B cell (primary cell): ENCODE measurements at regions not wholly inside any gene's neighbourhood (a gene's known extent, or its start where the extent isn't known, plus 50 kb on each side); places are given as distances from the start of the nearest gene placed in this dataset.

ENCODE experiments used
- ATAC-seq: fragments of 200-7000 bp; cut with Tn5 transposase; one replicate; pipeline ENCODE4 v1.10.0; 2021; ENCODE audit warnings: low read depth, mild to moderate bottlenecking, moderate number of reproducible peaks, moderate library complexity
- CTCF ChIA-PET: fragments of 350-600 bp; sonication (Branson Sonifier 250); formaldehyde crosslinking; loops from one replicate; lab custom pipeline; 2021; ENCODE audit warnings: antibody characterized with exemption, inconsistent platforms; lab: Charles Lee
- POLR2A ChIA-PET: fragments of 350-600 bp; sonication (Branson Sonifier 250); formaldehyde crosslinking; loops from one replicate; lab custom pipeline; 2021; ENCODE audit warnings: antibody characterized with exemption; lab: Charles Lee
- DNase-seq: peaks from one replicate; pipeline ENCODE4 v3.0.0; 2013
- H2AFZ ChIP-seq: 2 replicates; pipeline ENCODE4 v1.6.1; 2012; ENCODE audit warnings: mild to moderate bottlenecking, low read depth, low read length; ENCODE audit not compliant: insufficient read depth, poor library complexity, severe bottlenecking
- H3K27ac ChIP-seq, 2 donors: 1 replicate in 1 of 2; 2 replicates in 1 of 2; pipeline ENCODE4 v1.5.1; 2012 to 2013; ENCODE audit warnings: low read length in 2 of 2, mild to moderate bottlenecking in 2 of 2, moderate library complexity in 1 of 2
- H3K27me3 ChIP-seq, 4 experiments: fragments of 200-600 bp in 1 of 4; sonication (generic) in 1 of 4; replicated peaks in 1 of 4; 1 replicate in 2 of 4; 2 replicates in 2 of 4; pipeline versions ENCODE4 v1.6.1 to v1.7.0; 2013 to 2016; ENCODE audit warnings: low read length in 3 of 4, mild to moderate bottlenecking in 2 of 4, mixed read lengths in 1 of 4, moderate library complexity in 1 of 4; ENCODE audit not compliant: insufficient read depth in 4 of 4, control insufficient read depth in 3 of 4; ENCODE audit errors: control extremely low read depth in 1 of 4
- H3K36me3 ChIP-seq, 2 experiments: replicated peaks in 1 of 2; 1 replicate in 1 of 2; 2 replicates in 1 of 2; pipeline versions ENCODE4 v1.6.1 to v1.7.1; 2013; ENCODE audit warnings: low read length in 1 of 2; ENCODE audit not compliant: insufficient read depth in 2 of 2, control insufficient read depth in 1 of 2; ENCODE audit errors: control extremely low read depth in 1 of 2, extremely low read depth in 1 of 2
- H3K4me1 ChIP-seq, 2 donors: fragments of 200-600 bp in 1 of 2; sonication (generic) in 1 of 2; 1 replicate in 1 of 2; 2 replicates in 1 of 2; pipeline versions ENCODE4 v1.5.1 to v1.6.1; 2013 to 2017; ENCODE audit warnings: low read length in 2 of 2; ENCODE audit not compliant: control insufficient read depth in 2 of 2, insufficient read depth in 2 of 2
- H3K4me2 ChIP-seq: replicated peaks from 2 replicates; pipeline ENCODE3; 2012; ENCODE audit warnings: mild to moderate bottlenecking, low read depth, low read length; ENCODE audit not compliant: poor library complexity, severe bottlenecking
- H3K4me3 ChIP-seq, 5 experiments: fragments of 200-600 bp in 1 of 5; sonication (generic) in 1 of 5; 1 replicate in 3 of 5; 2 replicates in 2 of 5; pipeline versions ENCODE4 v1.5.1 to v1.7.0; 2011 to 2016; ENCODE audit warnings: low read length in 4 of 5, mild to moderate bottlenecking in 4 of 5, low read depth in 2 of 5, control low read depth in 1 of 5, moderate library complexity in 1 of 5; ENCODE audit not compliant: insufficient read depth in 1 of 5; ENCODE audit errors: control extremely low read depth in 1 of 5, extremely low read depth in 1 of 5
- H3K79me2 ChIP-seq: fragments of 200-600 bp; sonication (generic); one replicate; pipeline ENCODE4 v1.6.0; 2016; ENCODE audit warnings: low read length; ENCODE audit not compliant: control insufficient read depth, insufficient read depth
- H3K9ac ChIP-seq: fragments of 200-600 bp; sonication (generic); 2 replicates; pipeline ENCODE4 v1.6.1; 2017; ENCODE audit warnings: mild to moderate bottlenecking, low read length, moderate library complexity
- H3K9me3 ChIP-seq, 3 donors: one replicate each; pipeline versions ENCODE4 v1.6.1 to v1.7.1; 2013; ENCODE audit warnings: low read length in 2 of 3; ENCODE audit not compliant: control insufficient read depth in 2 of 3, insufficient read depth in 1 of 3; ENCODE audit errors: control extremely low read depth in 1 of 3
- H4K20me1 ChIP-seq: 2 replicates; pipeline ENCODE4 v1.6.0; 2012; ENCODE audit warnings: mild to moderate bottlenecking, low read length; ENCODE audit not compliant: insufficient read depth, control insufficient read depth, poor library complexity, severe bottlenecking
- H3K27ac Mint-ChIP-seq: one replicate; pipeline ENCODE4 v1.8.0; 2021; ENCODE audit warnings: mixed read lengths
- H3K27me3 Mint-ChIP-seq: one replicate; pipeline ENCODE4 v1.8.0; 2021; ENCODE audit warnings: mixed read lengths
- H3K4me1 Mint-ChIP-seq: one replicate; pipeline ENCODE4 v1.8.0; 2021; ENCODE audit warnings: mixed read lengths
- H3K4me3 Mint-ChIP-seq: one replicate; pipeline ENCODE4 v1.8.0; 2021; ENCODE audit warnings: mixed read lengths
- H3K9me3 Mint-ChIP-seq: one replicate; pipeline ENCODE4 v1.8.0; 2022; ENCODE audit warnings: mixed read lengths; ENCODE audit not compliant: insufficient read depth
- CTCF ChIP-seq: fragments of 200-600 bp; IDR thresholded peaks from one replicate; pipeline ENCODE4 v1.8.0; 2022; ENCODE audit warnings: antibody characterized with exemption, mild to moderate bottlenecking
- EZH2 ChIP-seq: IDR thresholded peaks from 2 replicates; pipeline ENCODE4 v1.6.1; 2012; ENCODE audit warnings: borderline replicate concordance, low read depth, mild to moderate bottlenecking, moderate library complexity, low read length; ENCODE audit not compliant: insufficient read depth, poor library complexity, severe bottlenecking
- WGBS: methylation state at CpG from one replicate; pipeline ENCODE4 v1.1.5; 2013; ENCODE audit warnings: missing lambda C conversion rate; ENCODE audit not compliant: insufficient coverage; 5-methylcytosine and 5-hydroxymethylcytosine counted together
- intact Hi-C: fragments of 100-400 bp; cut with micrococcal nuclease; formaldehyde crosslinking; loops from one replicate; pipeline ENCODE4 v1.10.0; 2022

- POLR2A ChIA-PET, result no interaction called here
- H3K4me1 ChIP-seq, result no peaks in the 10 kb centered on the region
- intact Hi-C loops, result no loop called here
- no peak for ATAC-seq
- H3K4me2 ChIP-seq, result no peak overlapping the region
- no peak overlapping the region for H3K4me3 ChIP-seq
- 86% methylated on average over 18 of the region's 25 CpGs for WGBS
- H3K9ac ChIP-seq, result no peak overlapping the region
- no peak overlapping the region for H2AFZ ChIP-seq
- H4K20me1 ChIP-seq, result no peaks in the 10 kb centered on the region
- no peaks in the 10 kb centered on the region for H3K79me2 ChIP-seq
- no peaks in the 10 kb centered on the region for H3K4me1 Mint-ChIP-seq
- no peak for TF ChIP-seq CTCF
- TF ChIP-seq EZH2, result no peak
- CTCF ChIA-PET, result no interaction called here
- H3K36me3 ChIP-seq, result no peaks in the 10 kb centered on the region
- no peak overlapping the region for H3K27ac ChIP-seq
- H3K27me3 ChIP-seq, result no peaks in the 10 kb centered on the region
- no peak overlapping the region for H3K27ac Mint-ChIP-seq
- no peaks in the 10 kb centered on the region for H3K27me3 Mint-ChIP-seq
- no peak for DNase-seq
- H3K4me3 Mint-ChIP-seq, result no peak overlapping the region
- H3K9me3 Mint-ChIP-seq, result peaks cover 3% of the 10 kb centered on the region
- H3K9me3 ChIP-seq, result peaks cover 0 to 55% (median 0%) of the 10 kb centered on the region in 3 donors
Measured at GRCh38 chr12:38056701-38057689, 259.6 kb upstream of the ALG10B start.

- ATAC-seq, result no peak
- no peak overlapping the region for H3K4me3 Mint-ChIP-seq
- no peak for DNase-seq
- CTCF ChIA-PET, result no interaction called here
- peaks cover 2% of the 10 kb centered on the region for H3K9me3 Mint-ChIP-seq
- Histone ChIP-seq H3K4me2 (no peak overlapping the region), H3K27ac (no peak overlapping the region), H3K9me3 (peaks cover 0 to 17% (median 3%) of the 10 kb centered on the region in 3 donors), H2AFZ (no peak overlapping the region), H3K4me3 (no peak overlapping the region), H3K4me1 (no peaks in the 10 kb centered on the region), H4K20me1 (no peaks in the 10 kb centered on the region), H3K36me3 (no peaks in the 10 kb centered on the region), H3K9ac (no peak overlapping the region), H3K27me3 (no peaks in the 10 kb centered on the region), H3K79me2 (no peaks in the 10 kb centered on the region)
- H3K4me1 Mint-ChIP-seq, result no peaks in the 10 kb centered on the region
- no peak for TF ChIP-seq EZH2
- no peak for TF ChIP-seq CTCF
- WGBS, result 96% methylated on average over 19 of the region's 19 CpGs
- intact Hi-C loops, result no loop called here
- H3K27me3 Mint-ChIP-seq, result no peaks in the 10 kb centered on the region
- POLR2A ChIA-PET, result no interaction called here
- no peak overlapping the region for H3K27ac Mint-ChIP-seq
Measured at GRCh38 chr12:38099686-38100085, 216.9 kb upstream of the ALG10B start.
